Brain microvascular endothelial cell (primary cell): ENCODE measurements at regions not wholly inside any gene's neighbourhood (a gene's known extent, or its start where the extent isn't known, plus 50 kb on each side); places are given as distances from the start of the nearest gene placed in this dataset.

Source experiments
- DNase-seq: peaks from one replicate; pipeline ENCODE4 v3.0.0-alpha.2; 2020
- H3K27ac ChIP-seq: fragments of 250-450 bp; sonication (Bioruptor Pico); 2 replicates; pipeline ENCODE4 v1.5.1; 2020; ENCODE audit warnings: mild to moderate bottlenecking, moderate library complexity
- H3K27me3 ChIP-seq: fragments of 250-450 bp; sonication (Bioruptor Pico); replicated peaks from 2 replicates; pipeline ENCODE4 v1.5.1; 2020; ENCODE audit warnings: mild to moderate bottlenecking
- H3K36me3 ChIP-seq: fragments of 250-450 bp; sonication (Bioruptor Pico); replicated peaks from 2 replicates; pipeline ENCODE4 v1.5.1; 2020; ENCODE audit warnings: mild to moderate bottlenecking
- H3K4me3 ChIP-seq: 2 replicates; pipeline ENCODE4 v1.5.1; 2011; ENCODE audit warnings: low read depth, mild to moderate bottlenecking, control low read depth, low read length, moderate library complexity
- in situ Hi-C: cut with HindIII; loops from 2 replicates; pipeline ENCODE4 v1.10.0; 2017; ENCODE audit warnings: low sequenced_read_pairs, low pct_ligation_motif_present
- TF ChIP-seq, protein P1 (sequence below): IDR thresholded peaks from 2 replicates; pipeline ENCODE4 v1.5.1; 2011; ENCODE audit warnings: low read depth, mild to moderate bottlenecking, moderate library complexity, low read length, control low read depth, inconsistent platforms; ENCODE audit errors: missing control alignments

DNA sequence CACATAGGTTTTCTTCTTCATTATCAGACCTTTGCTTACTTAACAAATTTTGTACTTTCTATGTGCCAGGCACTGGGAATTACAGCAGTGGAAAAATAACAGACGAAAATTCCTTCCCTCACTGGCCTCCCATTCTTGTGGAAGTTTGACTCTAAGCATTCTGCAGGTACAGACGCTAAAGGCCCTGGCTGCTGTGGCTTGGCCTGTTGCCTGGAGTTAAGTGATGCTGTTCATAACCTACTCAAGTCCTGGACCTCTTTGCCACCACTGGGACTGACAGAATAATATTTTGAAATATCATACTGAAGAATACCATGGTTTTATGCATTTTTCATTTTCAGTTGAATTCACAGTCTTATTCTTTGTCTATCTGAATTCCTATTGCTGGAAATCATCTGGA, 97.3 kb upstream of the SPATA31C2 start:
- TF ChIP-seq, protein P1, sequence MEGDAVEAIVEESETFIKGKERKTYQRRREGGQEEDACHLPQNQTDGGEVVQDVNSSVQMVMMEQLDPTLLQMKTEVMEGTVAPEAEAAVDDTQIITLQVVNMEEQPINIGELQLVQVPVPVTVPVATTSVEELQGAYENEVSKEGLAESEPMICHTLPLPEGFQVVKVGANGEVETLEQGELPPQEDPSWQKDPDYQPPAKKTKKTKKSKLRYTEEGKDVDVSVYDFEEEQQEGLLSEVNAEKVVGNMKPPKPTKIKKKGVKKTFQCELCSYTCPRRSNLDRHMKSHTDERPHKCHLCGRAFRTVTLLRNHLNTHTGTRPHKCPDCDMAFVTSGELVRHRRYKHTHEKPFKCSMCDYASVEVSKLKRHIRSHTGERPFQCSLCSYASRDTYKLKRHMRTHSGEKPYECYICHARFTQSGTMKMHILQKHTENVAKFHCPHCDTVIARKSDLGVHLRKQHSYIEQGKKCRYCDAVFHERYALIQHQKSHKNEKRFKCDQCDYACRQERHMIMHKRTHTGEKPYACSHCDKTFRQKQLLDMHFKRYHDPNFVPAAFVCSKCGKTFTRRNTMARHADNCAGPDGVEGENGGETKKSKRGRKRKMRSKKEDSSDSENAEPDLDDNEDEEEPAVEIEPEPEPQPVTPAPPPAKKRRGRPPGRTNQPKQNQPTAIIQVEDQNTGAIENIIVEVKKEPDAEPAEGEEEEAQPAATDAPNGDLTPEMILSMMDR, result no peak

DNA sequence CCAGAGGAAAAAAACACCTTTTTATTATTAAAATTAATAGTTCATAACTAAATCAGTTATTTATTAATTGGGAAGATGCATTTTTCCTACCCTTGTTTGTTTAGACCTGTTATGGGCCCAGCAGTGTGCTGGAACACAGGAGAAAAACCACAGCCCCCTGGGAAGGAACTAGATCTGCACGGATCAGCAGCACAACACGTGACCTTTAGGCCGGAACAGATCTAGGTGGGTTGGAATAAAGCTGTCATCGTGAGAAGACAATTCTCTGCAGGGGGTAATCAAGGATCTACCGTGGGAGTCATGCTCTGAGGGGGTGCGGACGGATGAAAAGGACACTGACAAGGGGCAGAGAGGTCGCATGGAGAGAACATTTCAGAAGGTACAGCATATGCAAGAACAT, 95.8 kb upstream of the SPATA31C2 start:
- TF ChIP-seq, protein P1, result no peak
- no peak overlapping the region for H3K4me3 ChIP-seq
- no peaks in the 10 kb centered on the region for H3K27me3 ChIP-seq
- H3K27ac ChIP-seq, result no peak overlapping the region
- no peaks in the 10 kb centered on the region for H3K36me3 ChIP-seq
- no peak for DNase-seq
- in situ Hi-C loops, result no loop called here

More for the DNA sequence above, 97.3 kb upstream of the SPATA31C2 start:
- DNase-seq, result no peak
- no peak overlapping the region for H3K4me3 ChIP-seq
- no peaks in the 10 kb centered on the region for H3K36me3 ChIP-seq
- in situ Hi-C loops, result no loop called here
- H3K27me3 ChIP-seq, result no peaks in the 10 kb centered on the region
- H3K27ac ChIP-seq, result no peak overlapping the region

DNA sequence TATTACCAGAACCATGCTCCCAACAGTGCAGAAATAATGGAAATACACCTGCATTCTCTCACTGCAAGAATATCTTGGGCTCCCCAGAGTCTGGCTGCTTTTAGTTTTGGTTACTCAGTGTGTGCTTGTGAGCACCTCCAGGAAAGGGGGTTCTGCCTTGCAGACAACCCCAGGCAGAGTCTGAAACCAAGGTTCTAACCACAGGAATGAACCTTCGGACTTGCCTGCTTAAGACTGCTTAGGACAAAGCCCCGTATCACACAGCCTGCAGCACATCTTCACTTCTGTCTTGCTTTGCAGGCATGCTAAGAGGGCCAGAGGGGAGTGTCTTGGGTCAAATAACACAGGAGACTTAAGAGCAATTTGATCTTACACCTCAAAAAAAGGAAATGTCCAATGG, 94.8 kb upstream of the SPATA31C2 start:
- no peaks in the 10 kb centered on the region for H3K36me3 ChIP-seq
- H3K4me3 ChIP-seq, result no peak overlapping the region
- no peaks in the 10 kb centered on the region for H3K27me3 ChIP-seq
- in situ Hi-C loops, result no loop called here
- no peak for DNase-seq
- TF ChIP-seq, protein P1, result no peak
- no peak overlapping the region for H3K27ac ChIP-seq

DNA sequence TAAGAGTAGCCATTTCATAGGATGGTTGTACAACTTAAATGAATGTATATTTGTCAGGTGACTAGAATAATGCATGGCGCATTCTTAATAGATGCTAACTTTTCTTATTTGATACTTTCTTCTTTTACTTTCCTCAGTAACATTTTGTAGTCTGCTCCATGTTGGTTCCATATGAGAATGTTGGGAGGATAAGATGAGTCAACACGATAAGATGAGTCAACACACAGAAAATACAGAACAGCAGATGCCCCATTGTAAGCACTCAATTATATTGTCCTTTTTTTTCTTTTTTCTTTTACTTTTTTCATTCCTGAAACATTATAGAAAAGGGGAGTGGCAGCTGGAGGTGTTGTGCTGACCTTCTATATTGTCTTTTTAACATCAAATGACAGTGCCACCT, 92.3 kb upstream of the SPATA31C2 start:
- no peak overlapping the region for H3K27ac ChIP-seq
- TF ChIP-seq, protein P1, result no peak
- in situ Hi-C loops, result no loop called here
- DNase-seq, result no peak
- H3K27me3 ChIP-seq, result no peaks in the 10 kb centered on the region
- H3K4me3 ChIP-seq, result no peak overlapping the region
- H3K36me3 ChIP-seq, result no peaks in the 10 kb centered on the region

DNA sequence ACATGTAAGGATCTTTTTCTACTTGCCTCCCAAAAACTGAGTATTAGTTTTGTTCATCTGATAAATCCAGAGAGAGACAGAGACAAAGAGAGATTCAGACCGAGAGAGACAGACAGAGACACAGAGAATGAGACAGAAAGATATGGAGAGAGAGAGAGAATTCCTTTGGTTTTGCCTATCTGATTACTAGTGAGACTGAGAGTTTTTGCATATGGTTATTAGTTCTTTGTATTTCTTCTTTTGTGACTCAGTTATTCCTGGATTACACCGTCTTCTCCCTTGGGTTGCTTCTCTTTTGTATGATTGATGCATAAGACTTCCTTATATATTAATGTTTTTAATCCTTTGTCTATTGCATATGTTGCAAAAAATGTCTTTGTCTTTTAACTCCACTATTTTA, 91.2 kb upstream of the SPATA31C2 start:
- no peak for DNase-seq
- TF ChIP-seq, protein P1, result no peak
- in situ Hi-C loops, result no loop called here

DNA sequence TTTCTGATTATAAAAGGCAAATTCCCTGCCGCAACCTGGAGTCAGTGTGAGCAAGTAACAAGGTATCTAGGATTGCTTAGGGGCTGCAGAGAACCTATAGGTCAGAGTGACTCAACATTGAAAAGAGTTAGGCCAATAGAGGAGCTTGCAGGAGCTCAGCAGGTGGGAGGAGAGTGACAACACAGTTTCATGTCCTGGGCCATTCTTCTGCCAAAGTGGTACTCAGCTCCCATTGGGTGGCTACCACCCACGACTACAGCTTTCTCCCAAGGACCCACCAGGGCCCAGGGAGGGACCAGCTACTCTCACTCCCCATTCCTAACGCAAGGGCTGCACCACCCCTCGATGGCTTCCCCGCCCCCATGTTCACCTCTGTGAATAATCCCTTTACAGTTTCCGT, 86.7 kb upstream of the SPATA31C2 start:
- TF ChIP-seq, protein P1, result no peak
- H3K36me3 ChIP-seq, result no peaks in the 10 kb centered on the region
- in situ Hi-C loops, result no loop called here
- no peak overlapping the region for H3K4me3 ChIP-seq
- DNase-seq, result no peak
- H3K27me3 ChIP-seq, result no peaks in the 10 kb centered on the region
- H3K27ac ChIP-seq, result no peak overlapping the region

More for the DNA sequence above, 91.2 kb upstream of the SPATA31C2 start:
- Histone ChIP-seq H3K27ac (no peak overlapping the region), H3K4me3 (no peak overlapping the region), H3K36me3 (no peaks in the 10 kb centered on the region), H3K27me3 (no peaks in the 10 kb centered on the region)
